ENCODE measurements at regions not wholly inside any gene's neighbourhood (a gene's known extent, or its start where the extent isn't known, plus 50 kb on each side); places are given as distances from the start of the nearest gene placed in this dataset.

GRCh38 chr10:80759693-80760092 lies 222.0 kb downstream of the SH2D4B start:
- TF ChIP-seq ZBTB33 (IDR thresholded peaks at IDR 0.05; ENCODE audit: borderline replicate concordance, low read depth) (no peak), EP300 (IDR thresholded peaks at IDR 0.05; ENCODE audit: borderline replicate concordance in 1 of 2, low read depth in 1 of 2, low read length in 1 of 2) (no peak), USF2 (IDR thresholded peaks at IDR 0.05; ENCODE audit: borderline replicate concordance, low read depth, low read length) (no peak), RXRA (IDR thresholded peaks at IDR 0.05; ENCODE audit: borderline replicate concordance, low read depth) (no peak), MXI1 (IDR thresholded peaks at IDR 0.05; ENCODE audit: low read depth, low read length) (no peak), USF1 (IDR thresholded peaks at IDR 0.05; ENCODE audit: borderline replicate concordance, low read depth) (no peak), CHD2 (IDR thresholded peaks at IDR 0.05; ENCODE audit: low read length, partially characterized antibody) (no peak), RFX5 (IDR thresholded peaks at IDR 0.05; ENCODE audit: low read length) (no peak), POLR2AphosphoS5 (IDR thresholded peaks at IDR 0.05; ENCODE audit: low read depth, low read length) (no peak), GABPA (IDR thresholded peaks at IDR 0.05; ENCODE audit: low read depth) (no peak), CTCF (IDR thresholded peaks at IDR 0.05) (no peak), NRF1 (IDR thresholded peaks at IDR 0.05; ENCODE audit: low read depth, low read length) (no peak)
